Mesenchymal stem cell (in vitro differentiated cells and primary cell): ENCODE measurements at regions not wholly inside any gene's neighbourhood (a gene's known extent, or its start where the extent isn't known, plus 50 kb on each side); places are given as distances from the start of the nearest gene placed in this dataset.
A peak's percentile ranks its signal among the peaks of the same experiment; 100 is the strongest.

ENCODE experiments used
- DNase-seq: peaks from one replicate; pipeline ENCODE4 v3.0.0-alpha.2; 2013
- H2AFZ ChIP-seq: one replicate; pipeline ENCODE4 v1.6.1; 2013; ENCODE audit warnings: low read depth, mild to moderate bottlenecking, control low read depth, inconsistent platforms, low read length, moderate library complexity
- H2AK5ac ChIP-seq: 2 replicates; pipeline ENCODE4 v1.6.1; 2013; ENCODE audit warnings: low read length, moderate library complexity, mild to moderate bottlenecking, inconsistent platforms; ENCODE audit not compliant: severe bottlenecking
- H2BK120ac ChIP-seq: one replicate; pipeline ENCODE4 v1.6.1; 2013; ENCODE audit warnings: low read depth, mild to moderate bottlenecking, inconsistent platforms, low read length, moderate library complexity
- H2BK12ac ChIP-seq, 2 experiments: one replicate each; pipeline ENCODE4 v1.6.1; 2013; ENCODE audit warnings: inconsistent platforms in 2 of 2, low read length in 2 of 2, mild to moderate bottlenecking in 2 of 2, moderate library complexity in 2 of 2, control low read depth in 1 of 2
- H2BK15ac ChIP-seq: one replicate; pipeline ENCODE4 v1.6.1; 2013; ENCODE audit warnings: mild to moderate bottlenecking, low read depth, inconsistent platforms; ENCODE audit not compliant: poor library complexity, severe bottlenecking
- H2BK5ac ChIP-seq: 2 replicates; pipeline ENCODE4 v1.6.1; 2013; ENCODE audit warnings: low read depth, mild to moderate bottlenecking, low read length, control low read depth, inconsistent platforms; ENCODE audit not compliant: poor library complexity, severe bottlenecking
- H3K14ac ChIP-seq, 2 experiments: one replicate each; pipeline ENCODE4 v1.6.1; 2013; ENCODE audit warnings: inconsistent platforms in 2 of 2, low read length in 2 of 2, control low read depth in 1 of 2, mild to moderate bottlenecking in 1 of 2, moderate library complexity in 1 of 2
- H3K18ac ChIP-seq, 2 experiments: one replicate each; pipeline ENCODE4 v1.6.1; 2013; ENCODE audit warnings: inconsistent platforms in 2 of 2, low read length in 2 of 2, control low read depth in 1 of 2, low read depth in 1 of 2, mild to moderate bottlenecking in 1 of 2
- H3K23ac ChIP-seq, 2 experiments: one replicate each; pipeline ENCODE4 v1.6.1; 2013; ENCODE audit warnings: inconsistent platforms in 2 of 2, low read length in 2 of 2, mild to moderate bottlenecking in 2 of 2, moderate library complexity in 2 of 2, control low read depth in 1 of 2
- H3K27ac ChIP-seq: 2 replicates; pipeline ENCODE4 v1.5.1; 2013; ENCODE audit warnings: mild to moderate bottlenecking, moderate library complexity, low read length, control low read depth, inconsistent platforms; ENCODE audit not compliant: poor library complexity, severe bottlenecking
- H3K27me3 ChIP-seq, 2 experiments: 2 replicates each; pipeline versions ENCODE4 v1.6.1 to v1.7.0; 2013; ENCODE audit warnings: low read length in 2 of 2, mild to moderate bottlenecking in 2 of 2, moderate library complexity in 2 of 2, control low read depth in 1 of 2, inconsistent platforms in 1 of 2; ENCODE audit not compliant: control insufficient read depth in 1 of 2, insufficient read depth in 1 of 2
- H3K36me3 ChIP-seq, 2 experiments: 2 replicates each; pipeline versions ENCODE4 v1.6.1 to v1.7.0; 2013; ENCODE audit warnings: low read length in 2 of 2, control low read depth in 1 of 2, inconsistent platforms in 1 of 2, low read depth in 1 of 2, mild to moderate bottlenecking in 1 of 2; ENCODE audit not compliant: insufficient read depth in 2 of 2, control insufficient read depth in 1 of 2
- H3K4ac ChIP-seq, 2 experiments: one replicate each; pipeline ENCODE4 v1.6.1; 2013; ENCODE audit warnings: inconsistent platforms in 2 of 2, low read length in 2 of 2, mild to moderate bottlenecking in 2 of 2, moderate library complexity in 2 of 2, control low read depth in 1 of 2, low read depth in 1 of 2
- H3K4me1 ChIP-seq: 2 replicates; pipeline ENCODE4 v1.6.1; 2013; ENCODE audit warnings: low read depth, low read length, control low read depth; ENCODE audit not compliant: control insufficient read depth, insufficient read depth
- H3K4me2 ChIP-seq: 2 replicates; pipeline ENCODE4 v1.6.1; 2013; ENCODE audit warnings: low read length, mild to moderate bottlenecking, inconsistent platforms; ENCODE audit not compliant: poor library complexity, severe bottlenecking
- H3K4me3 ChIP-seq, 2 experiments: 2 replicates each; pipeline versions ENCODE4 v1.5.1 to v1.7.0; 2013; ENCODE audit warnings: low read length in 2 of 2, mild to moderate bottlenecking in 2 of 2, control low read depth in 1 of 2, low read depth in 1 of 2; ENCODE audit not compliant: insufficient read depth in 1 of 2
- H3K79me1 ChIP-seq: replicated peaks from 2 replicates; pipeline ENCODE4 v1.6.1; 2013; ENCODE audit warnings: mild to moderate bottlenecking, control low read depth, low read length, inconsistent platforms; ENCODE audit not compliant: poor library complexity, severe bottlenecking
- H3K9ac ChIP-seq: 2 replicates; pipeline ENCODE4 v1.7.0; 2013; ENCODE audit warnings: mild to moderate bottlenecking, low read length, moderate library complexity
- H3K9me3 ChIP-seq: 2 replicates; pipeline ENCODE4 v1.7.0; 2013; ENCODE audit warnings: mild to moderate bottlenecking, low read length; ENCODE audit not compliant: control insufficient read depth
- H4K8ac ChIP-seq: one replicate; pipeline ENCODE4 v1.6.1; 2013; ENCODE audit warnings: inconsistent platforms, mild to moderate bottlenecking, low read length, moderate library complexity
- H4K91ac ChIP-seq: one replicate; pipeline ENCODE4 v1.6.1; 2013; ENCODE audit warnings: mild to moderate bottlenecking, low read length, inconsistent platforms
- WGBS: methylation state at CpG from one replicate; pipeline ENCODE4 v1.1.7; 2013; ENCODE audit warnings: mixed read lengths; 5-methylcytosine and 5-hydroxymethylcytosine counted together

DNA sequence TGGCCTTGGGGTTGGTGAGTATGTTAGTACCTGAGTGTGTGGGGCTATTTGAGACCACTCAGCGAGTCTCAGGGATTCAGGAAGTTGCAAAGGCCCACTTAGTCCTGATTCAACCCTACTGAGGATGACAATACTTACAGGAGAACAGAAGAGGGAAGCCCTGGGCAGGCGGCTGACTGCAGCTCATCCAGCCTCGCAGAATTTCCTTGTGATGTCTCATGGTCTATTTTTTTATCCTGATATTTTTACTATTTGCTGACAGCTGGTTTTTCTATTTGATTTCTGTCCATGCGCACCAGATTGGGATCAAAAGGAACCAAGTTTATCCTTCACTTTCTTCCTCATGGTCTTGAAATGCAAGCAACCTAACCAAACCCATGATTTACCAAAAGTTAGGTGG is 201.8 kb upstream of the LNX1 start:
- Histone ChIP-seq H4K91ac (no peak overlapping the region), H3K14ac (no peak overlapping the region), H3K4me3 (no peak overlapping the region), H2BK15ac (no peak overlapping the region), H3K18ac (peak overlapping the region in 1 of 2 experiments; percentile 58), H3K36me3 (no peaks in the 10 kb centered on the region), H3K9ac (no peak overlapping the region), H4K8ac (peak overlapping the region; percentile 43), H2BK120ac (peak overlapping the region; percentile 44), H3K79me1 (no peaks in the 10 kb centered on the region), H3K4me2 (no peak overlapping the region), H2BK12ac (no peak overlapping the region), H3K23ac (no peak overlapping the region), H2AK5ac (no peak overlapping the region), H2AFZ (no peak overlapping the region), H3K9me3 (no peaks in the 10 kb centered on the region), H2BK5ac (no peak overlapping the region), H3K4ac (no peak overlapping the region), H3K27ac (no peak overlapping the region), H3K4me1 (no peaks in the 10 kb centered on the region), H3K27me3 (no peaks in the 10 kb centered on the region)
- no CpG with 5 or more reads among the region's 4 CpGs for WGBS
- DNase-seq, result no peak

GRCh38 chr4:53790286-53790685 is 199.0 kb upstream of the LNX1 start:
- H3K79me1 ChIP-seq, result no peaks in the 10 kb centered on the region
- H3K4me2 ChIP-seq, result no peak overlapping the region
- no peaks in the 10 kb centered on the region for H3K4me1 ChIP-seq
- H3K36me3 ChIP-seq, result no peaks in the 10 kb centered on the region
- no peak overlapping the region for H3K4me3 ChIP-seq
- H3K4ac ChIP-seq, result no peak overlapping the region
- no peak overlapping the region for H3K23ac ChIP-seq
- no peak overlapping the region for H4K8ac ChIP-seq
- DNase-seq, result no peak
- H2BK120ac ChIP-seq, result no peak overlapping the region
- no peak overlapping the region for H4K91ac ChIP-seq
- peak overlapping the region; percentile 4 to 81 for H2BK12ac ChIP-seq
- peak overlapping the region in 1 of 2 experiments; percentile 13 for H3K18ac ChIP-seq
- no peaks in the 10 kb centered on the region for H3K9me3 ChIP-seq
- no peak overlapping the region for H3K14ac ChIP-seq
- H3K27ac ChIP-seq, result no peak overlapping the region
- H2BK5ac ChIP-seq, result no peak overlapping the region
- H3K9ac ChIP-seq, result no peak overlapping the region
- no peak overlapping the region for H2AK5ac ChIP-seq
- no peak overlapping the region for H2BK15ac ChIP-seq
- no peak overlapping the region for H2AFZ ChIP-seq
- H3K27me3 ChIP-seq, result no peaks in the 10 kb centered on the region

- Histone ChIP-seq H3K9me3 (no peaks in the 10 kb centered on the region), H3K36me3 (no peaks in the 10 kb centered on the region), H2AFZ (no peak overlapping the region), H3K4me1 (no peaks in the 10 kb centered on the region), H3K27ac (no peak overlapping the region), H3K79me1 (no peaks in the 10 kb centered on the region), H4K91ac (peak overlapping the region; percentile 83), H2BK120ac (peak overlapping the region; percentile 54), H2BK12ac (peak overlapping the region; percentile 59 to 65), H2BK5ac (no peak overlapping the region), H3K9ac (no peak overlapping the region), H2BK15ac (no peak overlapping the region), H3K18ac (peak overlapping the region; percentile 79 to 85), H2AK5ac (no peak overlapping the region), H4K8ac (peak overlapping the region; percentile 64), H3K4me3 (no peak overlapping the region), H3K27me3 (no peaks in the 10 kb centered on the region), H3K14ac (no peak overlapping the region), H3K4me2 (no peak overlapping the region), H3K23ac (no peak overlapping the region), H3K4ac (peak overlapping the region; percentile 66 to 71)
- no peak for DNase-seq
- WGBS, result 83% methylated on average over 2 of the region's 3 CpGs
These were observed 197.3 kb upstream of the LNX1 start for GRCh38 chr4:53788621-53789020.

DNA sequence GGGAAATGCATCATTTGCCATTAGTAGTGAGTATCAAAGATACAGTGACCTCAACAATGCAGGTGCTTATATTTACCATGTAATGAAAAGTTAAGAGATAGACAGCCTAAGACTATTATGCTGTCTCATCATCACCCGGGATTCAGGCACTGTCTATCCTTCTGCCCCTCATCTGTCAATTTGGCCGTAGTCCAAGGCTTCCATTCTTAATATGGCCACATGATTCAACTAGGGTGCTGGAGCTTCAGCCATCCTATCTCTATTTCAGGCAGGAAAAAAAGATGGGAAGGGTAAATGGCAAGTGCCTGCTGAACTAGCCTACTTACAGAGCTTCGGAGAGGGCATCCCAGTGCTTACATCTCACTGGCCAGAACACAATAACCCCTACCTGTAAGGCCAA is 196.7 kb upstream of the LNX1 start:
- H3K23ac ChIP-seq, result no peak overlapping the region
- H3K79me1 ChIP-seq, result no peaks in the 10 kb centered on the region
- H3K14ac ChIP-seq, result no peak overlapping the region
- no peak overlapping the region for H2BK5ac ChIP-seq
- peak overlapping the region; percentile 66 to 77 for H3K4ac ChIP-seq
- H3K9ac ChIP-seq, result no peak overlapping the region
- H2BK15ac ChIP-seq, result peak overlapping the region; percentile 62
- no peak overlapping the region for H2AK5ac ChIP-seq
- H3K36me3 ChIP-seq, result no peaks in the 10 kb centered on the region
- WGBS, result 96% methylated on average over 3 of the region's 3 CpGs
- H2BK12ac ChIP-seq, result peak overlapping the region; percentile 60 to 94
- no peaks in the 10 kb centered on the region for H3K9me3 ChIP-seq
- H4K8ac ChIP-seq, result peak overlapping the region; percentile 8
- H4K91ac ChIP-seq, result peak overlapping the region; percentile 52
- no peak overlapping the region for H3K4me3 ChIP-seq
- no peak overlapping the region for H3K4me2 ChIP-seq
- no peaks in the 10 kb centered on the region for H3K27me3 ChIP-seq
- DNase-seq, result no peak
- no peak overlapping the region for H2BK120ac ChIP-seq
- H3K27ac ChIP-seq, result no peak overlapping the region
- peak overlapping the region; percentile 52 to 67 for H3K18ac ChIP-seq
- H3K4me1 ChIP-seq, result no peaks in the 10 kb centered on the region
- H2AFZ ChIP-seq, result no peak overlapping the region
